Right atrium auricular region (tissue), 2 donors: ENCODE measurements at regions not wholly inside any gene's neighbourhood (a gene's known extent, or its start where the extent isn't known, plus 50 kb on each side); places are given as distances from the start of the nearest gene placed in this dataset.

Experiments used
- DNase-seq: peaks from one replicate; pipeline ENCODE4 v3.0.0-alpha.2; 2019; ENCODE audit warnings: low spot score
- H3K27ac ChIP-seq, 2 donors: fragments of 200-600 bp; sonication (generic); 1 replicate in 1 of 2; 2 replicates in 1 of 2; pipeline ENCODE4 v1.5.1; 2016 to 2019
- H3K27me3 ChIP-seq, 2 donors: fragments of 200-600 bp; sonication (generic); one replicate each; pipeline versions ENCODE4 v1.5.1 to v1.6.0; 2017 to 2019
- H3K36me3 ChIP-seq: fragments of 200-600 bp; sonication (generic); one replicate; pipeline ENCODE4 v1.5.1; 2016
- H3K4me1 ChIP-seq, 2 donors: fragments of 200-600 bp; sonication (generic); one replicate each; pipeline versions ENCODE4 v1.5.1 to v1.6.0; 2017 to 2019
- H3K4me3 ChIP-seq, 2 donors: fragments of 200-600 bp; sonication (generic); 1 replicate in 1 of 2; 2 replicates in 1 of 2; pipeline ENCODE4 v1.5.1; 2017 to 2019; ENCODE audit warnings: mild to moderate bottlenecking in 1 of 2, moderate library complexity in 1 of 2
- H3K9me3 ChIP-seq, 2 donors: fragments of 200-600 bp; sonication (generic); one replicate each; pipeline ENCODE4 v1.5.1; 2019
- CTCF ChIP-seq, 2 donors: fragments of 200-600 bp; sonication (generic); IDR thresholded peaks; one replicate each; pipeline ENCODE4 v1.5.1; 2019; ENCODE audit warnings: antibody characterized with exemption in 2 of 2

GRCh38 chr14:48005986-48006385 is 330.6 kb upstream of the MDGA2 start:
- Histone ChIP-seq H3K4me1 (no peaks in the 10 kb centered on the region), H3K36me3 (no peaks in the 10 kb centered on the region), H3K9me3 (no peaks in the 10 kb centered on the region), H3K4me3 (no peak overlapping the region), H3K27me3 (no peaks in the 10 kb centered on the region), H3K27ac (no peak overlapping the region)
- DNase-seq, result no peak
- TF ChIP-seq CTCF (IDR thresholded peaks at IDR 0.05), result no peak

- peaks cover 0 to 6% of the 10 kb centered on the region in 2 donors for H3K9me3 ChIP-seq
- H3K27me3 ChIP-seq, result no peaks in the 10 kb centered on the region
- no peaks in the 10 kb centered on the region for H3K36me3 ChIP-seq
- TF ChIP-seq CTCF (IDR thresholded peaks at IDR 0.05), result no peak
- H3K4me1 ChIP-seq, result no peaks in the 10 kb centered on the region
- no peak for DNase-seq
- H3K27ac ChIP-seq, result no peak overlapping the region
- no peak overlapping the region for H3K4me3 ChIP-seq
Observed at GRCh38 chr14:47993883-47994282, 318.5 kb upstream of the MDGA2 start.

- Histone ChIP-seq H3K4me1 (no peaks in the 10 kb centered on the region), H3K36me3 (no peaks in the 10 kb centered on the region), H3K27me3 (no peaks in the 10 kb centered on the region), H3K27ac (no peak overlapping the region), H3K4me3 (no peak overlapping the region), H3K9me3 (no peaks in the 10 kb centered on the region)
- no peak for DNase-seq
- TF ChIP-seq CTCF (IDR thresholded peaks at IDR 0.05), result no peak
Observed at GRCh38 chr14:47988175-47988574, 312.8 kb upstream of the MDGA2 start.

- no peak for TF ChIP-seq CTCF (IDR thresholded peaks at IDR 0.05)
- Histone ChIP-seq H3K27me3 (no peaks in the 10 kb centered on the region), H3K4me3 (no peak overlapping the region), H3K27ac (no peak overlapping the region), H3K9me3 (no peaks in the 10 kb centered on the region), H3K4me1 (no peaks in the 10 kb centered on the region), H3K36me3 (no peaks in the 10 kb centered on the region)
- no peak for DNase-seq
Observed at GRCh38 chr14:47978871-47979270, 303.5 kb upstream of the MDGA2 start.

GRCh38 chr14:47976139-47976538 is 300.7 kb upstream of the MDGA2 start:
- H3K4me1 ChIP-seq, result no peaks in the 10 kb centered on the region
- H3K27ac ChIP-seq, result no peak overlapping the region
- no peak for TF ChIP-seq CTCF (IDR thresholded peaks at IDR 0.05)
- no peak overlapping the region for H3K4me3 ChIP-seq
- H3K9me3 ChIP-seq, result no peaks in the 10 kb centered on the region
- no peaks in the 10 kb centered on the region for H3K36me3 ChIP-seq
- no peak for DNase-seq
- no peaks in the 10 kb centered on the region for H3K27me3 ChIP-seq

- DNase-seq, result no peak
- Histone ChIP-seq H3K9me3 (no peaks in the 10 kb centered on the region), H3K4me1 (no peaks in the 10 kb centered on the region), H3K36me3 (no peaks in the 10 kb centered on the region), H3K27me3 (no peaks in the 10 kb centered on the region), H3K27ac (no peak overlapping the region), H3K4me3 (no peak overlapping the region)
- no peak for TF ChIP-seq CTCF (IDR thresholded peaks at IDR 0.05)
Observed at GRCh38 chr14:47966076-47966810, 290.8 kb upstream of the MDGA2 start.
